Kidney (tissue), 13 donors: ENCODE measurements at regions not wholly inside any gene's neighbourhood (a gene's known extent, or its start where the extent isn't known, plus 50 kb on each side); places are given as distances from the start of the nearest gene placed in this dataset.

ENCODE experiments used
- DNase-seq, 5 donors: peaks; one replicate each; pipeline ENCODE4 v3.0.0-alpha.2; 2013 to 2020
- FAIRE-seq: peaks from 2 replicates; lab custom pipeline; 2012; peaks lifted over from hg19 to GRCh38; lab: Jason Lieb, UNC
- H3K27ac ChIP-seq, 2 donors: one replicate each; pipeline ENCODE4 v1.7.0; 2013; ENCODE audit warnings: low read depth in 2 of 2, low read length in 2 of 2, inconsistent platforms in 1 of 2
- H3K27me3 ChIP-seq: one replicate; pipeline ENCODE4 v1.7.1; 2013; ENCODE audit warnings: low read length, inconsistent platforms; ENCODE audit not compliant: control insufficient read depth, insufficient read depth
- H3K36me3 ChIP-seq, 3 donors: one replicate each; pipeline versions ENCODE4 v1.7.0 to v1.7.1; 2013; ENCODE audit warnings: low read length in 3 of 3, control low read depth in 1 of 3, inconsistent platforms in 1 of 3; ENCODE audit not compliant: insufficient read depth in 3 of 3, control insufficient read depth in 2 of 3
- H3K4me1 ChIP-seq, 3 donors: one replicate each; pipeline versions ENCODE4 v1.7.0 to v1.7.1; 2013; ENCODE audit warnings: low read length in 3 of 3, inconsistent platforms in 1 of 3, low read depth in 1 of 3; ENCODE audit not compliant: control insufficient read depth in 2 of 3, insufficient read depth in 2 of 3
- H3K4me3 ChIP-seq, 3 donors: one replicate each; pipeline versions ENCODE4 v1.7.0 to v1.8.1; 2013; ENCODE audit warnings: low read length in 3 of 3, control low read depth in 1 of 3, inconsistent platforms in 1 of 3
- H3K9ac ChIP-seq, 3 donors: one replicate each; pipeline versions ENCODE4 v1.7.0 to v1.7.1; 2013; ENCODE audit warnings: low read length in 3 of 3, control low read depth in 1 of 3, inconsistent platforms in 1 of 3
- H3K9me3 ChIP-seq, 3 donors: one replicate each; pipeline versions ENCODE4 v1.7.0 to v1.7.1; 2013; ENCODE audit warnings: low read length in 3 of 3, control low read depth in 1 of 3, inconsistent platforms in 1 of 3; ENCODE audit not compliant: control insufficient read depth in 2 of 3, insufficient read depth in 1 of 3
- intact Hi-C: fragments of 100-400 bp; cut with DNase I; formaldehyde crosslinking; loops from one replicate; pipeline ENCODE4 v1.11.1; 2022
- TF ChIP-seq, protein P1 (sequence below): IDR thresholded peaks from 3 replicates; pipeline ENCODE4 v1.5.1; 2012; ENCODE audit warnings: mild to moderate bottlenecking, moderate library complexity, borderline replicate concordance; ENCODE audit not compliant: insufficient read depth; ENCODE audit errors: extremely low read depth
- donor health status: control.
- donor health status: control.
- donor health status: control.
- donor health status: control.
- donor health status: control.
- donor health status: DM: yes; HTN: yes; CAD: no.
- donor health status: Normal renal cell carcinoma (clear cell type).

- Histone ChIP-seq H3K27me3 (no peaks in the 10 kb centered on the region), H3K9ac (no peak overlapping the region), H3K4me3 (no peak overlapping the region), H3K4me1 (no peaks in the 10 kb centered on the region), H3K9me3 (peaks cover 0 to 4% (median 2%) of the 10 kb centered on the region in 3 donors), H3K27ac (no peak overlapping the region), H3K36me3 (no peaks in the 10 kb centered on the region)
- DNase-seq (no peak), FAIRE-seq (no peak)
- TF ChIP-seq, protein P1, sequence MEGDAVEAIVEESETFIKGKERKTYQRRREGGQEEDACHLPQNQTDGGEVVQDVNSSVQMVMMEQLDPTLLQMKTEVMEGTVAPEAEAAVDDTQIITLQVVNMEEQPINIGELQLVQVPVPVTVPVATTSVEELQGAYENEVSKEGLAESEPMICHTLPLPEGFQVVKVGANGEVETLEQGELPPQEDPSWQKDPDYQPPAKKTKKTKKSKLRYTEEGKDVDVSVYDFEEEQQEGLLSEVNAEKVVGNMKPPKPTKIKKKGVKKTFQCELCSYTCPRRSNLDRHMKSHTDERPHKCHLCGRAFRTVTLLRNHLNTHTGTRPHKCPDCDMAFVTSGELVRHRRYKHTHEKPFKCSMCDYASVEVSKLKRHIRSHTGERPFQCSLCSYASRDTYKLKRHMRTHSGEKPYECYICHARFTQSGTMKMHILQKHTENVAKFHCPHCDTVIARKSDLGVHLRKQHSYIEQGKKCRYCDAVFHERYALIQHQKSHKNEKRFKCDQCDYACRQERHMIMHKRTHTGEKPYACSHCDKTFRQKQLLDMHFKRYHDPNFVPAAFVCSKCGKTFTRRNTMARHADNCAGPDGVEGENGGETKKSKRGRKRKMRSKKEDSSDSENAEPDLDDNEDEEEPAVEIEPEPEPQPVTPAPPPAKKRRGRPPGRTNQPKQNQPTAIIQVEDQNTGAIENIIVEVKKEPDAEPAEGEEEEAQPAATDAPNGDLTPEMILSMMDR: no peak
- intact Hi-C loops: no loop called here
These were observed 241.1 kb upstream of the TSHZ2 start for GRCh38 chr20:52731093-52731492.

DNA sequence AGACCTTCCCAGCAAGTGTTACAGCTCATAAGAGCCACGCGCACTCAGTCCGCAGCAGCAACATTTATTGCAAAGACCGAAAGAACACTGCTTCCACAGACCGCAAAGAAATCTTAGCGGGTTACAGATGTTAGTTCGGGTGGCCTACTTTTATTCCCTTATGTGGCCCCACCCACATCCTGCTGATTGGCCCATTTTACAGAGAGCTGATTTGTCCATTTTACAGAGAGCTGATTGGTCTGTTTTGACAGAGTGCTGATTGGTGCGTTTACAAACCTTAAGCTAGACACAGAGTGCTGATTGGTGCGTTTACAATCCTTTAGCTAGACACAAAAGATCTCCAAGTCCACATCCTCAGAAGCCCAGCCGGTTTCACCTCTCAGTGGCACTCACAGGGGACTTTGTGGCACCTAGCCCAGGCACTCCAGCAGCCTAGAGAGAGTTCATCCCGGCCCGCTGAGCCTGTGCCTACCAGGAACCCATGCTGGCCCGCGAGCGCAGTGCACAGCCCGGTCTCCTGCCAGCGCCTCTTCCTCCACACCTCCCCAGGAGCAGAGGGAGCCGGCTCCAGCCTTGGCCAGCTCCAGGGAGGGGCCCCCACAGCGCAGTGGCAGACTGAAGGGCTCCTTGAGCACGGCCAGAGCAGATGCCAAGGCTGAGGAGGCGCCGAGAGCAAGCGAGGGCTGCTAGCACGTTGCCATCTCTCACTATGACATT lies 244.3 kb upstream of the TSHZ2 start:
- no peak for DNase-seq
- no peak overlapping the region for H3K4me3 ChIP-seq
- TF ChIP-seq, protein P1: no peak
- H3K27ac ChIP-seq: no peak overlapping the region
- intact Hi-C loops: no loop called here
- peaks cover 0 to 4% (median 2%) of the 10 kb centered on the region in 3 donors for H3K9me3 ChIP-seq
- no peaks in the 10 kb centered on the region for H3K4me1 ChIP-seq
- FAIRE-seq: no peak
- H3K9ac ChIP-seq: no peak overlapping the region
- no peaks in the 10 kb centered on the region for H3K36me3 ChIP-seq
- H3K27me3 ChIP-seq: no peaks in the 10 kb centered on the region

DNA sequence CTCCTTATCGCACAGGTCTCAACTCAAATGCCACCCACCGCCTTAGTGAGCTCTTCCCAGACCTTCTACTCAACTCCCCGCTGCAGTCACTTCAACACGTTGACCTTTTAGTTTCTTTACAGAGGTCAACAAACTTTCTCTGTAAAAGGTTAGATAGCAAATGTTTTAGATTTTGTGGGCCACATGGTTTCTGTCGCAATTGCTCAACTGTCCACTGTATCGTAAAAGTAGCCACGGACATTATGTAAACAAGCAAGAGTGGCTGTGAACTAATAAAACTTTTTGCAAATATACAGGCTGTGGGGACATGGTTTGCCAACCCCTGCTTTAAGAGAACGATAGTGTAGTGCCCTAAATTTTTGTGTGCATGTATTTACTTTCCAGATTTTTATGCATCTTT lies 247.6 kb upstream of the TSHZ2 start:
- no peaks in the 10 kb centered on the region for H3K27me3 ChIP-seq
- no peak overlapping the region for H3K9ac ChIP-seq
- peak in 2 of 5 donors; percentile 21 to 53 for DNase-seq
- TF ChIP-seq, protein P1: no peak
- H3K4me3 ChIP-seq: no peak overlapping the region
- no peaks in the 10 kb centered on the region for H3K36me3 ChIP-seq
- no peaks in the 10 kb centered on the region for H3K4me1 ChIP-seq
- intact Hi-C loops: no loop called here
- FAIRE-seq: no peak
- H3K27ac ChIP-seq: no peak overlapping the region
- H3K9me3 ChIP-seq: no peaks in the 10 kb centered on the region
